ENCODE measurements at regions not wholly inside any gene's neighbourhood (a gene's known extent, or its start where the extent isn't known, plus 50 kb on each side); places are given as distances from the start of the nearest gene placed in this dataset.

GRCh38 chr6:3568396-3569082 lies 111.7 kb upstream of the SLC22A23 start:
- no peak overlapping the region for H3K4me2 ChIP-seq (ENCODE audit: low read length)
- H3K27me3 ChIP-seq (ENCODE audit: control insufficient read depth, insufficient read depth, low read length), result peaks cover 24% of the 10 kb centered on the region
- H3K4me3 ChIP-seq (ENCODE audit: low read length), result no peak overlapping the region
- H3K4me1 ChIP-seq (ENCODE audit: control insufficient read depth, insufficient read depth, low read length), result peaks cover 2% of the 10 kb centered on the region
- no peaks in the 10 kb centered on the region for H3K9me3 ChIP-seq (replicated peaks; ENCODE audit: low read length)
- no peak overlapping the region for H3K9ac ChIP-seq (ENCODE audit: low read depth, low read length)
- no peaks in the 10 kb centered on the region for H3K36me3 ChIP-seq (ENCODE audit: insufficient read depth, low read length)

DNA sequence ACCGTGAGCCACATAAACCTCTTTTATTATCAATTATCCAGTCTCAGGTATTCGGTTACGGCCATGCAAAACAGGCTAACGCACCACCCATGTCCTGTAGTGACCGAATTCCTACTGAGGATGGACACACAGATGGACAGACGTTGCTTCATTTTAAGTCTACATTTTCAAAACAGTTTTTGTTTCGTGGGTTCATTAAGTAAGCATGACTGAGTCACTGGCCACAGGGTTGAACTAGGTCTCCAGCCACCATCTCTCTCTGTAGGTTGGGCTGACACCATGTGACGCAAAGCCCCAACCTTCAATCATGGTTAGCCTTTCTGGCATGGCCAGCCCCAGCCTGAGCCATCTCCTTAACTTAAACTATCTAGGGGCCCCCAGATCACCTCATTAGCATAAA lies 110.0 kb upstream of the SLC22A23 start:
- Histone ChIP-seq H3K4me1 (ENCODE audit: control insufficient read depth, insufficient read depth, low read length) (peaks cover 2% of the 10 kb centered on the region), H3K4me3 (ENCODE audit: low read length) (no peak overlapping the region), H3K36me3 (ENCODE audit: insufficient read depth, low read length) (no peaks in the 10 kb centered on the region), H3K9me3 (replicated peaks; ENCODE audit: low read length) (no peaks in the 10 kb centered on the region), H3K9ac (ENCODE audit: low read depth, low read length) (no peak overlapping the region), H3K4me2 (ENCODE audit: low read length) (no peak overlapping the region), H3K27me3 (ENCODE audit: control insufficient read depth, insufficient read depth, low read length) (peaks cover 15% of the 10 kb centered on the region)

GRCh38 chr6:3565291-3565690 lies 108.4 kb upstream of the SLC22A23 start:
- H3K4me1 ChIP-seq (ENCODE audit: control insufficient read depth, insufficient read depth, low read length), result peaks cover 2% of the 10 kb centered on the region
- peaks cover 7% of the 10 kb centered on the region for H3K27me3 ChIP-seq (ENCODE audit: control insufficient read depth, insufficient read depth, low read length)
- no peak overlapping the region for H3K4me2 ChIP-seq (ENCODE audit: low read length)
- H3K36me3 ChIP-seq (ENCODE audit: insufficient read depth, low read length), result no peaks in the 10 kb centered on the region
- H3K4me3 ChIP-seq (ENCODE audit: low read length), result no peak overlapping the region
- no peak overlapping the region for H3K9ac ChIP-seq (ENCODE audit: low read depth, low read length)
- H3K9me3 ChIP-seq (replicated peaks; ENCODE audit: low read length), result no peaks in the 10 kb centered on the region

- H3K4me1 ChIP-seq (ENCODE audit: control insufficient read depth, insufficient read depth, low read length), result peaks cover 2% of the 10 kb centered on the region
- no peaks in the 10 kb centered on the region for H3K36me3 ChIP-seq (ENCODE audit: insufficient read depth, low read length)
- no peak overlapping the region for H3K4me2 ChIP-seq (ENCODE audit: low read length)
- no peaks in the 10 kb centered on the region for H3K9me3 ChIP-seq (replicated peaks; ENCODE audit: low read length)
- no peak overlapping the region for H3K9ac ChIP-seq (ENCODE audit: low read depth, low read length)
- peaks cover 27% of the 10 kb centered on the region for H3K27me3 ChIP-seq (ENCODE audit: control insufficient read depth, insufficient read depth, low read length)
- H3K4me3 ChIP-seq (ENCODE audit: low read length), result no peak overlapping the region
Observed at GRCh38 chr6:3561725-3562124, 104.9 kb upstream of the SLC22A23 start.

GRCh38 chr6:3560211-3560610 lies 103.4 kb upstream of the SLC22A23 start:
- H3K4me1 ChIP-seq (ENCODE audit: control insufficient read depth, insufficient read depth, low read length), result no peaks in the 10 kb centered on the region
- no peak overlapping the region for H3K4me2 ChIP-seq (ENCODE audit: low read length)
- no peak overlapping the region for H3K9ac ChIP-seq (ENCODE audit: low read depth, low read length)
- H3K4me3 ChIP-seq (ENCODE audit: low read length), result no peak overlapping the region
- H3K27me3 ChIP-seq (ENCODE audit: control insufficient read depth, insufficient read depth, low read length), result peaks cover 31% of the 10 kb centered on the region
- H3K9me3 ChIP-seq (replicated peaks; ENCODE audit: low read length), result no peaks in the 10 kb centered on the region
- H3K36me3 ChIP-seq (ENCODE audit: insufficient read depth, low read length), result no peaks in the 10 kb centered on the region

DNA sequence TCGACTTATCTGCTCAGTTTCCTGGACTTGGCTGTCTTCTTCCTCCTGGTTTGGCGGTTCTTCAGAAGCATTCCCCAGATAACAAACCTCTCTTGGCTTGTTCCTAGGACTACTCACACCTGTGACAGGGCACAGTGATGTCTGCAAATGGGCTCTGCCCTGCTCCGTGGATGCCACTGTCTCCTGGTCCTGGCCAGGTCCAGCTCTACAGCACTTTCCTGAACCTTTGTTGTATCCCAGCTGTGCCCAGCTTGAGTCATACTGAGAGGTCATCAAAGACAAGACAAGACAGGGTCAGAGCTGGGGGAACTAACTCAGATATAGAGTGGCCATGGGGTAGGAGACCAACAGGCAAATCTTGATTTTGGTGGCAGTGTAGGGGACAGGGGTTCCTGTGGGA lies 102.7 kb upstream of the SLC22A23 start:
- no peaks in the 10 kb centered on the region for H3K36me3 ChIP-seq (ENCODE audit: insufficient read depth, low read length)
- no peak overlapping the region for H3K9ac ChIP-seq (ENCODE audit: low read depth, low read length)
- H3K4me1 ChIP-seq (ENCODE audit: control insufficient read depth, insufficient read depth, low read length), result no peaks in the 10 kb centered on the region
- H3K4me3 ChIP-seq (ENCODE audit: low read length), result no peak overlapping the region
- H3K4me2 ChIP-seq (ENCODE audit: low read length), result no peak overlapping the region
- peaks cover 31% of the 10 kb centered on the region for H3K27me3 ChIP-seq (ENCODE audit: control insufficient read depth, insufficient read depth, low read length)
- no peaks in the 10 kb centered on the region for H3K9me3 ChIP-seq (replicated peaks; ENCODE audit: low read length)

DNA sequence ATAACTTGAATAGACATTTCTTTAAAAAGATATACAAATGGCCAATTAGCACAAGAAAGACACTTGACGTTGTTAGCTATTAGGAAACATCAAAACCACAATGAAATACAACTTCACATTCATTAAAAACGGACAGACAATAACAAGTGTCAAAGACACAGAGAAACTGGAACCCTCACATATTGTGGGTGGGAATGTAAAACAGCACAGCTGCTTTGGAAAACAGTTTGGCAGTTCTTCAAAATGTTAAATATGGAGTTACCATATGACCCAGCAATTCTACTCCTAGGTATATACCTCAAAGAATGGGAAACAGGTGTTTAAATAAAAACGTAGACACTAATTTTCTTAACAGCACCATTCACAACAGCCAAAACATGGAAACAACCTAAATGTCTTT lies 100.5 kb upstream of the SLC22A23 start:
- Histone ChIP-seq H3K27me3 (ENCODE audit: control insufficient read depth, insufficient read depth, low read length) (peaks cover 46% of the 10 kb centered on the region), H3K4me3 (ENCODE audit: low read length) (no peak overlapping the region), H3K4me2 (ENCODE audit: low read length) (no peak overlapping the region), H3K9ac (ENCODE audit: low read depth, low read length) (no peak overlapping the region), H3K4me1 (ENCODE audit: control insufficient read depth, insufficient read depth, low read length) (no peaks in the 10 kb centered on the region), H3K36me3 (ENCODE audit: insufficient read depth, low read length) (no peaks in the 10 kb centered on the region), H3K9me3 (replicated peaks; ENCODE audit: low read length) (peaks cover 4% of the 10 kb centered on the region)

- Histone ChIP-seq H3K27me3 (ENCODE audit: control insufficient read depth, insufficient read depth, low read length) (peaks cover 49% of the 10 kb centered on the region), H3K9me3 (replicated peaks; ENCODE audit: low read length) (peaks cover 4% of the 10 kb centered on the region), H3K36me3 (ENCODE audit: insufficient read depth, low read length) (no peaks in the 10 kb centered on the region), H3K4me2 (ENCODE audit: low read length) (no peak overlapping the region), H3K4me1 (ENCODE audit: control insufficient read depth, insufficient read depth, low read length) (no peaks in the 10 kb centered on the region), H3K4me3 (ENCODE audit: low read length) (no peak overlapping the region), H3K9ac (ENCODE audit: low read depth, low read length) (no peak overlapping the region)
Observed at GRCh38 chr6:3553254-3553653, 96.4 kb upstream of the SLC22A23 start.

DNA sequence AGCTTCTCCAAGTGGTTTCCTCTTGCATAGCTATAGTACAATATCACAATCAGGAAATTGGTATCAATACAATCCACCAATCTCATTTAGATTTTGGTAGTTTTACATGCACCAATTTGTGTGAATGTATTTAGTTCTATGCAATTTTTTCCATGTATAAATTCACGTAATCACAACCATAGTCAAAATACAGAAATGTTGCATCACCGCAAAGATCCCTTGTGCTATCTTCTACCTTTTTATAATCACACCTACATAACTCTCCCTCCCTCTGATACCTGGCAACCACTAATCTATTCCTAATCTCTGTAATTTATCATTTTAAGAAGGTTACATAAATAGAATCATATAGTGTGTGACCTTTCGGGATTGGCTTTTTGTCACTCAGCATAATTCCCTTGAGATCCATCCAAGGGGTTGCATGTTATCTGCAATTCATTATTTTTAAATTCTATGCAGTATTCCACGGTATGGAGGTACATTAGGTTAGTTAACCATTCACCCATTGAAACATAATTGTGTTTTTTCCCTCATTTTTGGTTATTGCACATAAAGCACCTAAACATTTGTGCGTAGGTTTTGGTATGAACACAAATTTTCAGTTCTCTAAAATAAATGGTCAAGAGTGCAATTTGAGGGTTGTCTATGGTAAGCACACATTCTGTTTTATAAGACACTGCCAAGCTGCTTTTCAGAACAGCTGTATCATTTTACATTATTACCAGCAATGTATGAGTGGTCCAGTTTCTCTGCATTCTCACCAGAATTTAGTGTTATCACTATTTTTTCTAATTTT lies 95.1 kb upstream of the SLC22A23 start:
- Histone ChIP-seq H3K9me3 (replicated peaks; ENCODE audit: low read length) (peaks cover 4% of the 10 kb centered on the region), H3K27me3 (ENCODE audit: control insufficient read depth, insufficient read depth, low read length) (peaks cover 40% of the 10 kb centered on the region), H3K4me2 (ENCODE audit: low read length) (no peak overlapping the region), H3K9ac (ENCODE audit: low read depth, low read length) (no peak overlapping the region), H3K4me1 (ENCODE audit: control insufficient read depth, insufficient read depth, low read length) (no peaks in the 10 kb centered on the region), H3K36me3 (ENCODE audit: insufficient read depth, low read length) (no peaks in the 10 kb centered on the region), H3K4me3 (ENCODE audit: low read length) (no peak overlapping the region)

DNA sequence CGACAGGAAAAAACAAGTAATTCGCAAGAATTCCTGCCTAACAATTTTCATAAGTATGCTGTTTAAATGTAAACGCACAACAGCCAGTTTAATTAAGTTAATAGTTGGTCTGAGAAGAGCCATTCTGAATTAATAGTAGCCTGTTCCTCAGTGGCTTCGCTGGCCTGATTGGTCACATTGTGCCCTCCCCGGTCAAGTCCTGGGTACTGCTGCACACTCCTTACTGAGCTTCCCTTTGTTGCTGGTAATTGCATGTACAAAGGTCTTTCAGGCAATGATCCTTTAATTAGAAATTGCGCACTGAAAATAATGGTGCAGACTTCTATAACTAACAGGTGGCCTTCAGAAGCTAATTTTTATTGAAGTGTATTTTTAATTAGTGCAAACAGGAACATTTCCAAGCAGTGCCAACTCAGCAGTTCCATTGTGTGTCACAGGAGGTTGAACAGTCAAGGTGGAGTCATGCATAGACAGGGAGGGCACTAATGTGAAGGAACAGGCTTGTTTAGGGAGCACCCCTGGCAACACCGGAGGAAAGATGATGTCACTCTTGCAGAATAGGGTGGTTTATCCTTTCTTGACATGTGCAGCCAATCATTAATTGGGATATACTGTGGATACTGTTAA lies 92.6 kb upstream of the SLC22A23 start:
- Histone ChIP-seq H3K9ac (ENCODE audit: low read depth, low read length) (no peak overlapping the region), H3K4me3 (ENCODE audit: low read length) (no peak overlapping the region), H3K4me2 (ENCODE audit: low read length) (no peak overlapping the region), H3K27me3 (ENCODE audit: control insufficient read depth, insufficient read depth, low read length) (peaks cover 43% of the 10 kb centered on the region), H3K4me1 (ENCODE audit: control insufficient read depth, insufficient read depth, low read length) (no peaks in the 10 kb centered on the region), H3K36me3 (ENCODE audit: insufficient read depth, low read length) (no peaks in the 10 kb centered on the region), H3K9me3 (replicated peaks; ENCODE audit: low read length) (peaks cover 4% of the 10 kb centered on the region)

DNA sequence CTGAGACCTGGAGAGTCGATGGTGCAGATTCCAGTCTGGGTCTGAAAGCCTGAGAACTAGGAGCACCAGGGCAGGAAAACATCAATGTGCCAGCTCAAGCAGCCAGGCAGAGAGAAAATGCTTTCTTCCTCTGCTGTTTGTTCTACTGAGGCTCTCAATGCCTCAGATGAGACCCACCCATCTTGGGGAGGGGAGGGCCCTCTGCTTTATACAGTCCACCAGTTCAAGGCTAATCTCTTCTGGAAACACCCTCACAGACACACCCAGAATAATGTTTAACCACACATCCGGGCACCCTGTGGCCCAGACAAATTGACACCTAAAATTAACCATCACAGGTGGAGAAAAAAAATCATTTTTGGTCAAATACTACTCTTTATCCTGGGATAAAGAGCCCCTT lies 89.3 kb upstream of the SLC22A23 start:
- H3K9me3 ChIP-seq (replicated peaks; ENCODE audit: low read length), result no peaks in the 10 kb centered on the region
- H3K27me3 ChIP-seq (ENCODE audit: control insufficient read depth, insufficient read depth, low read length), result peaks cover 39% of the 10 kb centered on the region
- no peak overlapping the region for H3K9ac ChIP-seq (ENCODE audit: low read depth, low read length)
- no peaks in the 10 kb centered on the region for H3K4me1 ChIP-seq (ENCODE audit: control insufficient read depth, insufficient read depth, low read length)
- no peaks in the 10 kb centered on the region for H3K36me3 ChIP-seq (ENCODE audit: insufficient read depth, low read length)
- no peak overlapping the region for H3K4me2 ChIP-seq (ENCODE audit: low read length)
- no peak overlapping the region for H3K4me3 ChIP-seq (ENCODE audit: low read length)
